NOMO-1 treated with dmso at 0.1 percent for 144 hours (cell line): ENCODE measurements at regions not wholly inside any gene's neighbourhood (a gene's known extent, or its start where the extent isn't known, plus 50 kb on each side); places are given as distances from the start of the nearest gene placed in this dataset.
"Not testable (repeated sequence)": the region's sequence is repeated elsewhere in the genome, so short reads cannot be mapped to it uniquely, and the experiment has no call there.

Experiments used
- DNase-seq: peaks from one replicate; lab custom pipeline; 2025; ENCODE audit not compliant: unreplicated experiment; lab: John Stamatoyannopoulos, UW

DNA sequence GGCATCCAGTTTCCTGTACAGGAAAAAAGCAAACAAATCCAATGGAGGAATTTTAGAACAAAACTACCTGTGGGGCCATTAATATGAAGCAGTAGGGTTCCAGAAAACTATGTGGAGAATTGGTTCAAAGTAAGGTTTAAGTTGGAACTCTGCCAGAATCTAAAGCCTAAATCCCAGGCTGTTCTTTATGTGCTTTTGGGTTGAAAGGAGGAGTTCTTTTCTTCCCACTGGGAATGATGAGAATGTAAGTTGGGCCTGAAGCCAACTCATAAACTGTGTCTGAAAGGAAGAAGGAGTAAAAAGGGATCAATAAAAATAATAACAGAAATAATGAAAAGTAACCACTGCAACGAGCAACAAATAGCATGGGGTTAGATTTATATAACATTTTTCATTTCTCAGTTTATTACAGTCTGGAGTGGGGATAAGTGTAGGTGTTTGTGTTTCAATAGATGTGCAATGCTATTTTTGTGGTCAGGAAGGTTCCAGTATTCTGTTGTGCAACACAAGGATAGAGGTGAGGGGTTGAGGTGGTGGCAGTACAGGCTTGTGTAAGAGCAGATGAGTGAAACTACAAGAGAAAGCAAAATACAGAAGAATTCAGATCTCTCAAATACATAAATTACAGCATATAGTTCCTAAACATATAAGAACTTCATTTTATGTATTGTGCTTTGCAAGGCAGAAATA lies 373.6 kb downstream of the EMP1 start:
- no peak for DNase-seq

GRCh38 chr12:13566292-13566691 lies 369.8 kb downstream of the EMP1 start:
- DNase-seq: no peak

GRCh38 chr12:13564266-13564810 lies 367.8 kb downstream of the EMP1 start:
- DNase-seq: no peak

DNA sequence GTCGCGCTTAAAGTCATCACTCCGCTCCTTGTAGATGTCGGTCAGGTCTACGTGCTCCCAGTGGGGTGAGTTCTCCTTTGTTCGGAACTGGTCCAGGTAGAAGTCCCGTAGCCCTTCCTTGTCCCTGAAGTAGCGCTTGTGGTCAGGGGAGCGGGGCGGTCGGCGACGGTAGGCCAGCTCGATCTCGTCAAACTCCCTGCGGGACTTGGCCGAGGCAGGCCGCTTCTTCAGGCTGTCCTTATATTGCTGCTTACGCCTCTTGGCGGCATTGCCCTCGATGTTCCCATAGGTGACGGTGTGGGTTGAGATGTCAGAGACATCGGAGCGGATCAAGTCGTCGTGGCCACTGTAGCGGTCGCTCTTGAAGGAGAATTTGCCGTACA lies 367.2 kb downstream of the EMP1 start:
- no peak for DNase-seq

GRCh38 chr12:13562915-13563742 lies 366.6 kb downstream of the EMP1 start:
- DNase-seq: no peak

DNA sequence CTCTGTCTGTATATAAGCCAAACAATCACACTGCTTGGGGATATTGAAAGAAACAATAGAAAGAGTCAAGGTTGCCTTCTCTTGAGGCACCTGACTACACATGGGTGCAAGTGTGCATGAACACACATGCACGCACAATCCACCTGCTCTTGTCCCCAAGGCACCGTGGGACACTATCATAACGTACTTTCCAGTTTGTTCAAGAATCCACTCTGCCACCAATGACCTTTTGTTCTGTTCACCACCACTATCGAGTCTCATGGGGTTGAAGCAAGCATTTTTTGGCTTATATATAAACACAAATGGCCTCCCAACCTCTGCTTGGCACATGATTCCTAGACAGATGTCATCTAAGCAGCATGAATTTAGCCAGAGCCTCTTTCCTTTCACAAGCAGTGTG lies 365.4 kb downstream of the EMP1 start:
- no peak for DNase-seq

GRCh38 chr12:13559318-13559978 lies 362.9 kb downstream of the EMP1 start:
- no peak for DNase-seq

GRCh38 chr12:13552830-13553229 lies 356.3 kb downstream of the EMP1 start:
- DNase-seq: no peak

DNA sequence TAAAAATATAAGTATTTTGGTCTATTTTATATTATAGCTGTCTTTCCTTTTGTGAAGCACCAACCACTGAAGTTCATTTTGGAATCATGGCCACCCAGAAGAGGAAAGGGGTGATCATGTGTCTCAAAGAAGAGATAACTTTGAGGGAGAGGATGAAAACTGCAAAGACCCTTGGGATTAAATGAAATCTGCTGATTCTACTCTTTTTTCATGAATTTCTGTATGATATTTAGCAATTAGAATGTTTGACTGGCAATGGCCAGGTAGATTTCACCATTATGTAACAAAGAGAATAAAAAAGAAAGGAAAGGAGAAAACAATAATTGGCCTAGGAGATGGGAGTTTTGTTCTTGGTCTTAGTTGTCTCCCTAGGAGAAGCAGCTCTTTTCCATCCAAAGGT lies 350.8 kb downstream of the EMP1 start:
- DNase-seq: no peak

DNA sequence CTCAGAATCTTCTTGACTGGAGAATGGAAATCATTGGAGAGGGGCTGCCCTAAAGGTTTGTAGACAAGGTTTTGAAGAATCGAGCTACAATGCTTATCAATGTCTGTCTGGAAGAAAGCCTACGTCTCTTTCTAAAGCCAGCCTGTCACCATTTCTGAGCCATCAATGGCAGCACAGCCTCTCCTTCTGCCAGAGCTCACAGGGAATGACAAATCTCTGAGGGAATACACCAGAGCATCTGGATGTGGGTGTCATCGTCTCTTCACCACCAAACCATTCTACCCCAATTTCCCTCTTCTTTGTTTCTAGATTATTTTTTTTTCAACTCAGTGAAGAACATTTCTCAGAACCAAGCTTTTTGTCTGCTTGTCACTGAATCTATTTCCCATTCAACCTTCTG lies 349.7 kb downstream of the EMP1 start:
- no peak for DNase-seq

DNA sequence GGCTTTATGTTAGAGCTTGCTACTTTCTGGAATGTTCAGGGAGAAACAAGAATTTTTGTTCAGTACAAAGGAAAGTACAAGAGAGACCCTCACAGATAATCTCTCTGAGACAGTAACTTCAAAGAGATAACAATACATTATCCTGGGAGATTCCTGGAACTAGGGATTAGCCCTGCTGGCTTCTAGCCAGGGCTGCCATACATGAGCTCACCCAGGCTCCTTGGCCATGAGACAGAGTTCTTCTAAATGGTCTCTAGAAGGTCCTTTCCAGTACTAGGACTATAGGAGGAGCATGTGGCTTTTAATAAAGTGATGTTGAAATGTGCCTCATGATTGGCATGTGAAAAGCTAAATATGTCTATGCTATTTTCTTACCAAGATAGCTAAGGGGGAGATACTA lies 342.5 kb downstream of the EMP1 start:
- DNase-seq: no peak

DNA sequence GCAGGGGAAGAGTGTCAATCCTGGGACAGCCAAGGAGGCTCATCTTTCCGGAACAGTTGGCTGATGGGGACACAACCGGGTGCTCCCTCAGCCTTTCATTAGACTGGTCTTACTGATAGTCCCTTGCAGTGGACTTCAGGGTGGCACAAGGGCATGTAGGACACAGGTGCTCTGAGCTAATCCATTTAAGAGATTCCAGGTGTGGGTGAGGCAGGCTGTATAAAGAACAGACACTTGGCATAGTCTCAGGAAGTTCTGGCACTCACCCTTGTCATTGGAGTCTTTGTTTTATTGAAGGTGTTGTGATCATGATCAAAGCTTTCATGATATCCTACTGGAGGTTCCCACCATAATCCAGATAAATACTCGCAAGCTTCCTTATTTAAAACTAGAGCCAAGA lies 341.6 kb downstream of the EMP1 start:
- no peak for DNase-seq

DNA sequence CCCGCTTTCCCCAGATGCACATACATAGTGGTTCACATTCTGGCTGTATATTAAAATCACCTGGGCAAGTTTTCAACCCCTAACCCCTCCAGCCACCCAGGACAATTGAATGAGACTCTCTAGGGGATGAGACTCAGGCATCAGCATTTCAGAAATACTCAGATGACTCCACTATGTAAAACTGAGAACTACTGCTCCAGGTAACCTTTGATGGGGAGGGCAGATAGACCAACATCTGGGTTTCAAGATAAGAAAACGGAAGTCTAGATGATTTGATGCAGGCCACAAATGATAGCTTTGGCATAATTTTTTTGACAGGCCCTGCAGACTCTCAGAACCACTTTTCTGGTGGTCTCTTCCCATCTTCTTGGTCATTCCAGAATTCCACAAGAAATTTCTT lies 341.1 kb downstream of the EMP1 start:
- no peak for DNase-seq

DNA sequence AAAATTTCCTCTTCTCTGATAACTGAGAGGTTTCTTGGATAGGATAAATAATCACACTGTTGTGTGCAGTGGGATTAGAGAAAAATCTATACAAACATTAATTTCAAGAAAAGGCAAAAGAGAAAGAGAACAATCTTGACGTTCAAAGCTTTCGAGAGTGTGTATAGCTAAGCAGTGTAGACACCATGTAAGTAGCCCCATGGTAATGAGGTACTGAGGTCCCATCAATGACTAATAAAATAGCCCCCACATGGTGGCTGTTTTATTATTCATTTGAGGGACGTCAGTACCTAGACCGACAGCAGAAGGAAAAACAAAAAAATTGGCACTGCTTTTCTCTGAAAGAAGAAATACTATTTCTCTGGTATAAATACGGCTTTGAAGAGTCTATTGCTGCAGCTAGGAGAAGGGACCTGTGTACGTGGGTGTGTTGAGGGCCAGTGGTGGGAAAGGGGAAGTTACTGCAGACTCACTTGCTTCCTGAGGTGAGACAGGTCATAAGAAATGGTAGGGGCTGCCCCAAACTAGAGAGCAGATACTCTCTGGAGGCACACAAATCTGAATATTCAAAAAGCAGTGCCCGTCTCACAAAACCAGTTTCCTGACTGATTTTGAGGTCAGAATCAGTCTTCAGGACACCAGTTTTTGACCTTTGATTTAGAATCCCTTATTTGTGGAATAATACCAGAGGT lies 339.8 kb downstream of the EMP1 start:
- DNase-seq: no peak

DNA sequence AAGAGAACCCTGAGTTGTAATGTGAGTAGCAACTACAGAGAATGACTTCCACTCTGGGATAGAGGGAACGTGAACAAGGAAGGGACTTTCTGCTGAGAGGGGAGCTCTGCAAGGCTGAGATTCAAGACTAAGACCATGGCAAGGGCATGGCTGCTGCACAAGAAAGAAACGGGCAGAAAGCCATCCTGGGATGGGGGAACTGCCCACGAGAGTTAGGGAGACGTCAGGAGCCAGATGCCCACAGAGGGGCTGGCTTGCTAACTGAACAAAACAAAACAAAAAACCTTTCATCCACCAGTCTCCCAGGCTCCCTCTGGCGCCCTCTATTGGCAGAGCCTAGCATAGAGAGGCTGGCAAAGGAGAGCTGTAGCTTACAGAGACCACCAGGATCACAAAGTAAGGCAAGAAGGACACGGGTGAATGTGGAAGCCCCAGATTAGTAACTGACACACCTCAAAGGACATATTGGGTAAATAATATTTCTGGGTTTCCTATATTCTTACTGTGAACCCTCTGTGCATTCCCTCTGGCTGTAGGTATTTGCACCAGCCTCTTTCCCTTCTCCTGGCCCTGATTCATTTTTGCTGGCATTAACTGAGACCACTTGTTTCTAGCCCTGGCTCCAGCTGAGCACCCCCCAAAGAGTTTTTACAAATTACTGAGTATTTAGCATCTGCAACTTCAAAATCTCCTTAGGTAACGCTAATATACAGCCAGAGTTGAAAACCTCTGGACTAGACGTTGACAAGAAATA lies 338.3 kb downstream of the EMP1 start:
- DNase-seq: no peak

DNA sequence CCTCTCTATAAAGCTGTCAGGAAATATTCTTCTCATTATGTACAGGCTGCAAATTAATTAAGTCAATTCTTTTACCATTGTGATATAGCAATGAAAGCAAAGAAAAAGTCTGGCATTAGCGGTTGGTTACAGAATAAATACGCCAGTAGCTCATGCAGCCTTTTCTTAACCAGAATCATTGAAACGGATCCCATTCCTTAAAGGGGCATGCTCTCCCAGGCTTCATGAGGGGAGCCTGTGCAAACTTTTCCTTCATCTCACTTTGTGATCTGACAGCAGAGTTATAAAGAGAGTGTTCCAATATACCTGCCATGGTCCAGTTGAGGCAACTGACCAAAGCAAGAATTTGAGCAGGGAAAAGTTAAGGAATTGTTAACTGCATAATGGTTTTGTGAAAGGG lies 337.7 kb downstream of the EMP1 start:
- DNase-seq: no peak

GRCh38 chr12:13530966-13531365 lies 334.4 kb downstream of the EMP1 start:
- DNase-seq: no peak

DNA sequence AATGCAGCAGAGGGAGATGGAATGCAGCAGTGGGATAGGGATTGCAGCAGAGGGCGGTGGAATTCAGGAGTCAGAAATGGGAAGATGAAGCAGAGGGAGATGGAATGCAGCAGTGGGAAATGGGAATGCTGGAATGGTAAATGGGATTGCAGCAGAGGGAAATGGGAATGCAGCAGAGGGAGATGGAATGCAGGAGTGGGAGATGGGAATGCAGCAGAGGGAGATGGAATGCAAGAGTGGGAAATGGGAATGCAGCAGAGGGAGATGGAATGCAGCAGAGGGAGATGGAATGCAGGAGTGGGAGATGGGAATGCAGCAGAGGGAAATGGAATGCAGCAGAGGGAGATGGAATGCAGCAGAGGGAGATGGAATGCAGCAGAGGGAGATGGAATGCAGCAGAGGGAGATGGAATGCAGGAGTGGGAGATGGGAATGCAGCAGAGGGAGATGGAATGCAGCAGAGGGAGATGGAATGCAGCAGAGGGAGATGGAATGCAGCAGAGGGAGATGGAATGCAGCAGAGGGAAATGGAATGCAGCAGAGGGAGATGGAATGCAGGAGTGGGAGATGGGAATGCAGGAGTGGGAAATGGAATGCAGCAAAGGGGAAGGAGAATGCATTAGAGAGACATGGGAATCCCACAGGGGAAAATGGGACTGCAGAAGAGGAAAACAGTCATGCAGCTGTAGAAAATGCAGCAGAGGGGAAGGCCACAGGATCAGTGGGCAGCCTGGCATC lies 329.8 kb downstream of the EMP1 start:
- not testable (repeated sequence) for DNase-seq

DNA sequence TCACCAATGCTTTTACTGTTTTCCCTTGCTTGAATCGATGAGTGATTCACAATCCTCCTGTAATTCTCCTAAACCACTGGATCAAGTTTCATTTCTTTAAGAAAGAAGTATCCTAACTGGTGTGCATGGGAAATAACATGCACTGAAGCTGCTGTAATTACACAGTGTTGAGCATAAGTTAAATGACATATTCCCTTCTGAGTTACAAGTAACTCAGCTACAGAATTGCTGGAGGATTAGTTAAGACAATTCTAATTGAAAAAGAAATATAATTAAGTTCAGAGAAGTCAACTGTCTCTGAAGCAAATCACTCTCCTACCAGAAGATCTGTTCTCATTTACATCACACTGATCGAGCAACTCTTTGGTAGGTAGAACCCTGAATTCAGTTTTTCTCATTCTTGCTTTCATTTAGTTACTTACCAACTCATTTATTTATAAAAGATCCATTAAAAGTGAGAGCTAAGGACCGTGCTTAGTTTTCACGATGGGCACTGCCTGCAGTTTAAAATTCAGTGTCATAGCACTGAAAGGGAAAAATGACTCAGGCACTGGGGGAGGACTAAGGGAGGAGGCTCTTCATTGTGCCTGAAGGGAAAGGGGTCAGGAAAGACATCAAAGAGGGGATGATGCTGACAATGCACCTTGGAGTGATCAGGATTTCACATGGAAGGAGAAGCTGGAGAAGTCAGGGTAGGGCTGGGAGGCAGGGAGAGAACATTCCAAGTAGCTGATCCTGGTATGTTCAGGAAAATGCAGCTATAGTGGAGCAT lies 327.2 kb downstream of the EMP1 start:
- DNase-seq: no peak
